Caco-2 (cell line): ENCODE measurements at regions not wholly inside any gene's neighbourhood (a gene's known extent, or its start where the extent isn't known, plus 50 kb on each side); places are given as distances from the start of the nearest gene placed in this dataset.
"Not testable (repeated sequence)": the region's sequence is repeated elsewhere in the genome, so short reads cannot be mapped to it uniquely, and the experiment has no call there.

Experiments
- BruUV-seq: library from RNA; stranded (reverse); fragments of 400-500 nt; replicated peaks from 2 replicates; lab custom pipeline; 2021; lab: Mats Ljungman, UMichigan
- CTCF ChIA-PET: fragments of 300-600 bp; sonication (Branson Sonifier 250); formaldehyde crosslinking; loops from one replicate; lab custom pipeline; 2022; ENCODE audit warnings: antibody characterized with exemption; lab: Charles Lee
- POLR2A ChIA-PET: fragments of 300-600 bp; sonication (Branson Sonifier 250); formaldehyde crosslinking; loops from one replicate; lab custom pipeline; 2022; ENCODE audit warnings: antibody characterized with exemption; lab: Charles Lee
- DNase-seq, 2 experiments: peaks; one replicate each; pipeline versions ENCODE4 v3.0.0 to v3.0.0-alpha.2; 2020 to 2022
- H3K27me3 ChIP-seq: replicated peaks from 2 replicates; pipeline ENCODE4 v1.6.0; 2011; ENCODE audit warnings: low read length; ENCODE audit not compliant: control insufficient read depth, insufficient read depth
- H3K36me3 ChIP-seq: 2 replicates; pipeline ENCODE4 v1.5.1; 2011; ENCODE audit warnings: low read length; ENCODE audit not compliant: control insufficient read depth, insufficient read depth
- H3K4me1 ChIP-seq: fragments of 250-450 bp; sonication (Bioruptor Pico); 2 replicates; pipeline ENCODE4 v1.5.1; 2020; ENCODE audit warnings: mild to moderate bottlenecking
- H3K4me3 ChIP-seq: 2 replicates; pipeline ENCODE4 v1.5.1; 2011; ENCODE audit warnings: low read depth, mild to moderate bottlenecking, control low read depth, low read length
- H3K9me3 ChIP-seq: fragments of 250-450 bp; sonication (Bioruptor Pico); 2 replicates; pipeline ENCODE4 v1.5.1; 2020; ENCODE audit warnings: mild to moderate bottlenecking, moderate library complexity
- H3K27ac Mint-ChIP-seq: one replicate; pipeline ENCODE4 v1.8.0; 2022; ENCODE audit warnings: mixed read lengths; ENCODE audit not compliant: unreplicated experiment
- H3K27me3 Mint-ChIP-seq: one replicate; pipeline ENCODE4 v1.8.0; 2022; ENCODE audit warnings: mixed read lengths; ENCODE audit not compliant: insufficient read depth, unreplicated experiment
- H3K36me3 Mint-ChIP-seq: one replicate; pipeline ENCODE4 v1.8.0; 2022; ENCODE audit warnings: mild to moderate bottlenecking, mixed read lengths; ENCODE audit not compliant: insufficient read depth, unreplicated experiment
- H3K4me1 Mint-ChIP-seq: one replicate; pipeline ENCODE4 v1.8.0; 2022; ENCODE audit warnings: low read depth, mixed read lengths; ENCODE audit not compliant: unreplicated experiment
- H3K4me3 Mint-ChIP-seq: one replicate; pipeline ENCODE4 v1.8.0; 2022; ENCODE audit warnings: mild to moderate bottlenecking, moderate library complexity, mixed read lengths; ENCODE audit not compliant: unreplicated experiment
- H3K9me3 Mint-ChIP-seq: one replicate; pipeline ENCODE4 v1.8.0; 2022; ENCODE audit warnings: mixed read lengths; ENCODE audit not compliant: unreplicated experiment
- CTCF ChIP-seq, 2 experiments: fragments of 200-600 bp in 1 of 2; IDR thresholded peaks; 1 replicate in 1 of 2; 2 replicates in 1 of 2; pipeline versions ENCODE4 v1.5.1 to v1.8.0; 2011 to 2022; ENCODE audit warnings: antibody characterized with exemption in 1 of 2, control low read depth in 1 of 2, inconsistent platforms in 1 of 2, low read depth in 1 of 2, low read length in 1 of 2, mild to moderate bottlenecking in 1 of 2, moderate library complexity in 1 of 2; ENCODE audit not compliant: insufficient read depth in 1 of 2, severe bottlenecking in 1 of 2, unreplicated experiment in 1 of 2
- intact Hi-C: fragments of 100-400 bp; cut with micrococcal nuclease; formaldehyde crosslinking; loops from one replicate; pipeline ENCODE4 v1.10.0; 2022; ENCODE audit not compliant: unreplicated experiment

DNA sequence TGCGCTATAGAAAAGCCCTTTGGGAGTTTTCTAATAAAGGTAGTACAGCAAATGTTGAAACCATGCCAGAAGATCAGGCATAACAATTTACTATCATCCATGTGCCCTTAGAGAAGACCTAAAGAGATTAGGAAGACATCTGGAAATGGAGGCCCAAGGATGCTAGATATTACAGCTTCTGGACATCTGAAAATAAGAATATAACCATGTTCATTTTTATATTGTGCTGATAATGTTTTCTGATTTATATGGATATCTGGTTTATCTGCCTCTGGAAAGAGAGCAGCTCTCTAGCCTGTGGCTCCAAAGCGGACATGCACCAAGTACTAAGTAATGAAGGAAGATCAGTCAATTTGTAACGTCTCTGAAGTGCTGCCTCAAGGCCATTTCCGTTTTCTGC lies 478.0 kb upstream of the DDX18 start:
- Histone ChIP-seq H3K36me3 (no peaks in the 10 kb centered on the region), H3K4me3 (no peak overlapping the region), H3K27me3 (no peaks in the 10 kb centered on the region; the same call in 1 of the 2 replicates), H3K9me3 (no peaks in the 10 kb centered on the region), H3K4me1 (no peaks in the 10 kb centered on the region)
- no peaks in the 10 kb centered on the region for H3K36me3 Mint-ChIP-seq
- no peak overlapping the region for H3K4me3 Mint-ChIP-seq
- DNase-seq = no peak
- TF ChIP-seq CTCF (IDR thresholded peaks at IDR 0.05; ENCODE audit: insufficient read depth in 1 of 2, low read depth in 1 of 2, low read length in 1 of 2, severe bottlenecking in 1 of 2, unreplicated experiment in 1 of 2) = no peak
- intact Hi-C loops = no loop called here
- no peak overlapping the region for H3K27ac Mint-ChIP-seq
- ChIA-PET CTCF (no interaction called here), POLR2A (no interaction called here)
- no peaks in the 10 kb centered on the region for H3K4me1 Mint-ChIP-seq
- no TSS peak for BruUV-seq
- no peaks in the 10 kb centered on the region for H3K9me3 Mint-ChIP-seq
- H3K27me3 Mint-ChIP-seq = no peaks in the 10 kb centered on the region

DNA sequence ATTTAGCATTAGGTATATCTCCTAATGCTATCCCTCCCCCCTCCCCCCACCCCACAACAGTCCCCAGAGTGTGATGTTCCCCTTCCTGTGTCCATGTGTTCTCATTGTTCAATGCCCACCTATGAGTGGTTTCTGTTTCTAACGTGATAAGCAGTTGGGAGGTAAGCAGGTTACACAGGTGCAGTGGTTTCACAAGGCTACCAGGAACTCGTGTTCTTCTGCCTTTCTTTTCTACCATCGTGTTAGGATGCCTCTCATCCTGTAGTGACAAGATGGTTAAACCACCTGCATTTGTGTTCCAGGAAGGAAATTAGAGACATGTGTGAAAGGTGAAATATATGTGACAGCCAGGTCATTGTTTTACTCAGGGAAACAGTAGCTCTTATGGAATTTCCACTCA lies 476.5 kb upstream of the DDX18 start:
- H3K27ac Mint-ChIP-seq, H3K4me3 Mint-ChIP-seq, H3K4me1 ChIP-seq, H3K27me3 Mint-ChIP-seq, H3K9me3 Mint-ChIP-seq, POLR2A ChIA-PET, H3K4me3 ChIP-seq, H3K36me3 Mint-ChIP-seq, H3K36me3 ChIP-seq, H3K9me3 ChIP-seq, CTCF ChIA-PET, BruUV-seq, H3K4me1 Mint-ChIP-seq, intact Hi-C loops, H3K27me3 ChIP-seq, DNase-seq: not testable (repeated sequence)

- H3K36me3 ChIP-seq = no peaks in the 10 kb centered on the region
- Mint-ChIP-seq H3K27me3 (no peaks in the 10 kb centered on the region), H3K4me1 (no peaks in the 10 kb centered on the region), H3K9me3 (no peaks in the 10 kb centered on the region), H3K27ac (no peak overlapping the region), H3K36me3 (no peaks in the 10 kb centered on the region), H3K4me3 (no peak overlapping the region)
- TF ChIP-seq CTCF (IDR thresholded peaks at IDR 0.05; ENCODE audit: insufficient read depth in 1 of 2, low read depth in 1 of 2, low read length in 1 of 2, severe bottlenecking in 1 of 2, unreplicated experiment in 1 of 2) = no peak
- no peak overlapping the region for H3K4me3 ChIP-seq
- intact Hi-C loops = no loop called here
- no peaks in the 10 kb centered on the region for H3K4me1 ChIP-seq
- DNase-seq = no peak
- H3K9me3 ChIP-seq = no peaks in the 10 kb centered on the region
- ChIA-PET POLR2A (no interaction called here), CTCF (no interaction called here)
- H3K27me3 ChIP-seq = no peaks in the 10 kb centered on the region
- BruUV-seq = no TSS peak
Observed at GRCh38 chr2:117339980-117340379, 474.5 kb upstream of the DDX18 start.

DNA sequence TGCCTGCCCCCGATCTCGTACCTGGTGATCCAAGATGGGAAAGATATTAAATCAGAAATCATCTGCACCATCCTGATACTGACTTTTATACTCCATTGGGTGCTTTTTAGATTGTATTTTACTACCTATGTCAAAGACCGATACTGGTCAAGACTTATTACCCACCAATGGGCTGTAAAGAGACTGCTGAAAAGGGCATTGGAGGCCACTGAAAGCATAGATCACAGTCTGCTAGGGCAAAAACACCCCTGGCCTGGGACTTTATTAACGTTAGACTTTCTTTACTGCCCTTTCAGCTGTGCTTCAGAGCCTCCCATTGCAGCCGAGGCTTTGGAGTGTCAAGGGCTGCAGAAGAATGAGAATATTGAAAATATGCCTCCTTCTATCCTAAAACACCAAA lies 472.8 kb upstream of the DDX18 start:
- Mint-ChIP-seq H3K27me3 (no peaks in the 10 kb centered on the region), H3K27ac (no peak overlapping the region), H3K36me3 (no peaks in the 10 kb centered on the region), H3K4me1 (no peaks in the 10 kb centered on the region), H3K9me3 (no peaks in the 10 kb centered on the region), H3K4me3 (no peak overlapping the region)
- Histone ChIP-seq H3K4me1 (no peaks in the 10 kb centered on the region), H3K27me3 (no peaks in the 10 kb centered on the region), H3K4me3 (no peak overlapping the region), H3K36me3 (no peaks in the 10 kb centered on the region), H3K9me3 (no peaks in the 10 kb centered on the region)
- DNase-seq = no peak
- no peak for TF ChIP-seq CTCF (IDR thresholded peaks at IDR 0.05; ENCODE audit: insufficient read depth in 1 of 2, low read depth in 1 of 2, low read length in 1 of 2, severe bottlenecking in 1 of 2, unreplicated experiment in 1 of 2)
- BruUV-seq = no TSS peak
- ChIA-PET POLR2A (no interaction called here), CTCF (no interaction called here)
- intact Hi-C loops = no loop called here
